NB4 (cell line): ENCODE measurements at regions not wholly inside any gene's neighbourhood (a gene's known extent, or its start where the extent isn't known, plus 50 kb on each side); places are given as distances from the start of the nearest gene placed in this dataset.

Experiments used
- DNase-seq: peaks from one replicate; pipeline ENCODE4 v3.0.0; 2010; ENCODE audit warnings: low read depth
- H3K4me3 ChIP-seq: one replicate; pipeline ENCODE4 v1.5.1; 2011; ENCODE audit warnings: mild to moderate bottlenecking, low read depth, low read length, moderate library complexity
- CTCF ChIP-seq: IDR thresholded peaks from one replicate; pipeline ENCODE4 v1.5.1; 2012; ENCODE audit warnings: low read depth, low read length
- MYC ChIP-seq: IDR thresholded peaks from 2 replicates; pipeline ENCODE4 v1.6.1; 2011; ENCODE audit warnings: low read depth, low read length
- POLR2A ChIP-seq: IDR thresholded peaks from 2 replicates; pipeline ENCODE4 v1.6.1; 2011; ENCODE audit warnings: mild to moderate bottlenecking; ENCODE audit not compliant: insufficient read length; ENCODE audit errors: extremely low read depth
- TF ChIP-seq, protein P1 (sequence below): IDR thresholded peaks from 2 replicates; pipeline ENCODE4 v1.6.1; 2011; ENCODE audit warnings: low read depth, low read length

GRCh38 chr6:137731960-137732616, 135.0 kb upstream of the TNFAIP3 start:
- H3K4me3 ChIP-seq: peak overlapping the region; percentile 23
- no peak for TF ChIP-seq POLR2A
- TF ChIP-seq, protein P1, sequence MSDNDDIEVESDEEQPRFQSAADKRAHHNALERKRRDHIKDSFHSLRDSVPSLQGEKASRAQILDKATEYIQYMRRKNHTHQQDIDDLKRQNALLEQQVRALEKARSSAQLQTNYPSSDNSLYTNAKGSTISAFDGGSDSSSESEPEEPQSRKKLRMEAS: peak; percentile 78
- TF ChIP-seq MYC: peak; percentile 80
- DNase-seq: peak; percentile 88

DNA sequence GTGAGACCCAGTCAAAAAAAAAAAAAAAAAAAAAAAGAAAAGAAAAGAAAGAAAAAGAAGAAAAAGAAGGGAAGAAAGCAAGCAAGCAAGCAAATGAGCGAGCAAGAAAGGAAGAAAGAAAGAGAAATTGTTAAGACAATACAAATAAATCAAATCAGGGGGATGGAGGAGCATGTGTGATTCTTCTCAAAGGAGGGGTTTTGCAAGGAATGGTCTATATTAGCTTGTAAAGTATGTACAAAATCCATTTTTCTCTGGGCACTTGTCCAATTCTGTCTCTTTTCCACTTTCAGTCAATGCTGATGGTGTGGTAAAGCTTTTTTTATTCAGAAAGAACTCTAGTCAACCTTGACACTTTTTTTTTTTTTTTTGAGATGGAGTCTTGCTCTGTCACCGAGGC, 133.7 kb upstream of the TNFAIP3 start:
- TF ChIP-seq MYC (no peak), CTCF (no peak), POLR2A (no peak)
- TF ChIP-seq, protein P1: no peak

GRCh38 chr6:137734005-137734874, 132.8 kb upstream of the TNFAIP3 start:
- TF ChIP-seq MYC: no peak
- no peak for TF ChIP-seq CTCF
- TF ChIP-seq POLR2A: no peak
- TF ChIP-seq, protein P1: no peak
- no peak overlapping the region for H3K4me3 ChIP-seq
- DNase-seq: no peak

More for the DNA sequence above, 133.7 kb upstream of the TNFAIP3 start:
- H3K4me3 ChIP-seq: no peak overlapping the region
- no peak for DNase-seq

- TF ChIP-seq, protein P1: no peak
- TF ChIP-seq POLR2A: no peak
- no peak for TF ChIP-seq MYC
- no peak for TF ChIP-seq CTCF
- DNase-seq: peak; percentile 79
- no peak overlapping the region for H3K4me3 ChIP-seq
Measured at GRCh38 chr6:137734875-137735182, 132.2 kb upstream of the TNFAIP3 start.

- H3K4me3 ChIP-seq: no peak overlapping the region
- peak; percentile 54 for DNase-seq
- TF ChIP-seq, protein P1: no peak
- no peak for TF ChIP-seq MYC
- TF ChIP-seq POLR2A: no peak
- TF ChIP-seq CTCF: no peak
Measured at GRCh38 chr6:137736048-137736818, 130.8 kb upstream of the TNFAIP3 start.
